ENCODE measurements at regions not wholly inside any gene's neighbourhood (a gene's known extent, or its start where the extent isn't known, plus 50 kb on each side); places are given as distances from the start of the nearest gene placed in this dataset.

DNA sequence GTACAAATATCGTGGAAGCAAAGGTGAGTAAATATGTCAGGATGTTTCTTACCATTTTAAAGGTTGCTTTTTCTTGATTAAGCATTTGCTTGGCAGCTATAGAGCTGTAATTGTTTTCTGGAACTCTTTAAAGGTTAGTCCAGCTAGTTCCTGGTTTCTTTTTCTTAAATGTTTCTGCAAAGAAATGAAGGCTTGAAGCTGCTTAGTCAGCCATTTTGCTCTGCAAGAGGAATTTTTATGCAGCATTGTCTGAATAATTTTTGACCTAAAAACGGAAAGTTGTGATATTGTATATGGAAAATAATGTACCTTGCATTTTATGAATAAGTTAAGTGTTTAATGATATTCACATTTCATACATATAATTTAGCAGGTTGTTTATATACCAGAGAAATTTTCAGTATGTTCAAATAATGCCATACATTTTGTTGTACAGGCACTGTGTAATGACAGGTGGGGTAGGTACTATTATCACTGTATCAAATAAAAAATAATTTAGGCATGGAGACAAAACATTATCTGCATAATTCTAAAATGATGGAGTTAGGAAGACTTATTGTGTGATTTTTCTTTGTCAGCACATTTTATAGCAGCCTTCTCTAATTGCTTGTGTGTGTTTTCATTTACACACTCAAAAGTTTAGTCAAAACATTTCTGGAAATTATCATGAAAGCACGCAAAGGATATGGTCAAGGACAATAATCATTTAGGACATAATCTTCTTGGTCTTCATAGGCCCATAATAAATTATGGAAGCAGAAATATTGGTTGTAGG is 624.4 kb downstream of the NCAM2 start:
- Histone ChIP-seq H3K27me3 (no peaks in the 10 kb centered on the region), H3K36me3 (no peaks in the 10 kb centered on the region), H3K27ac (no peak overlapping the region), H3K4me1 (no peaks in the 10 kb centered on the region), H3K4me3 (no peak overlapping the region), H3K9me3 (no peaks in the 10 kb centered on the region)
- no peak for DNase-seq
- 27% methylated on average over 3 of the region's 3 CpGs for WGBS (ENCODE audit: insufficient coverage, low coverage, low lambda C conversion rate, missing lambda C conversion rate)
- no peak for ATAC-seq
- intact Hi-C loops (cut with DNase I) = no loop called here
- no peak for TF ChIP-seq POLR2A (IDR thresholded peaks at IDR 0.05)
- TF ChIP-seq, protein P1, sequence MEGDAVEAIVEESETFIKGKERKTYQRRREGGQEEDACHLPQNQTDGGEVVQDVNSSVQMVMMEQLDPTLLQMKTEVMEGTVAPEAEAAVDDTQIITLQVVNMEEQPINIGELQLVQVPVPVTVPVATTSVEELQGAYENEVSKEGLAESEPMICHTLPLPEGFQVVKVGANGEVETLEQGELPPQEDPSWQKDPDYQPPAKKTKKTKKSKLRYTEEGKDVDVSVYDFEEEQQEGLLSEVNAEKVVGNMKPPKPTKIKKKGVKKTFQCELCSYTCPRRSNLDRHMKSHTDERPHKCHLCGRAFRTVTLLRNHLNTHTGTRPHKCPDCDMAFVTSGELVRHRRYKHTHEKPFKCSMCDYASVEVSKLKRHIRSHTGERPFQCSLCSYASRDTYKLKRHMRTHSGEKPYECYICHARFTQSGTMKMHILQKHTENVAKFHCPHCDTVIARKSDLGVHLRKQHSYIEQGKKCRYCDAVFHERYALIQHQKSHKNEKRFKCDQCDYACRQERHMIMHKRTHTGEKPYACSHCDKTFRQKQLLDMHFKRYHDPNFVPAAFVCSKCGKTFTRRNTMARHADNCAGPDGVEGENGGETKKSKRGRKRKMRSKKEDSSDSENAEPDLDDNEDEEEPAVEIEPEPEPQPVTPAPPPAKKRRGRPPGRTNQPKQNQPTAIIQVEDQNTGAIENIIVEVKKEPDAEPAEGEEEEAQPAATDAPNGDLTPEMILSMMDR (IDR thresholded peaks at IDR 0.05) = no peak

DNA sequence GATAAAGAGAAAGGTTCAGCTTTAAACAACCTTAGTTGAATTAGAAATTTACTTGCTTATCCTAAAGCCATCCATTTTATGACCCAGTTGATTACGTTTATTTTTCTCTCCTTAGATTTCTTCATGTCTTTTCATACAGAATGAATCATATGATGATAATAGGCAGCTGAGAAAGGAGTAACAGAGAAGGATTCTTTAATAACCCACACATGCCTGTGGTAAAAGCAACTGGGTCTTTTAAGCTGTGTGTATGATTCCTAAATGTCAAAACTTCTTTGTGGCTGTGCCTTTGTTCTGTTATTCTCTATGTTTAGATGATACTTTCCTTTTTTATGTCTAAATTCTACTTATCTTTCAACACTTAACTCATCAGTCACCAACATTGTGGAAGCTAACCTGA is 626.5 kb downstream of the NCAM2 start:
- TF ChIP-seq POLR2A (IDR thresholded peaks at IDR 0.05) = no peak
- TF ChIP-seq, protein P1 (IDR thresholded peaks at IDR 0.05) = no peak
- Histone ChIP-seq H3K27ac (no peak overlapping the region), H3K4me1 (no peaks in the 10 kb centered on the region), H3K36me3 (no peaks in the 10 kb centered on the region), H3K4me3 (no peak overlapping the region), H3K9me3 (no peaks in the 10 kb centered on the region), H3K27me3 (no peaks in the 10 kb centered on the region)
- ATAC-seq (no peak), DNase-seq (no peak)
- intact Hi-C loops (cut with DNase I) = no loop called here
- WGBS (ENCODE audit: insufficient coverage, low coverage, low lambda C conversion rate, missing lambda C conversion rate) = 24% methylated on average over 1 of the region's 1 CpG

DNA sequence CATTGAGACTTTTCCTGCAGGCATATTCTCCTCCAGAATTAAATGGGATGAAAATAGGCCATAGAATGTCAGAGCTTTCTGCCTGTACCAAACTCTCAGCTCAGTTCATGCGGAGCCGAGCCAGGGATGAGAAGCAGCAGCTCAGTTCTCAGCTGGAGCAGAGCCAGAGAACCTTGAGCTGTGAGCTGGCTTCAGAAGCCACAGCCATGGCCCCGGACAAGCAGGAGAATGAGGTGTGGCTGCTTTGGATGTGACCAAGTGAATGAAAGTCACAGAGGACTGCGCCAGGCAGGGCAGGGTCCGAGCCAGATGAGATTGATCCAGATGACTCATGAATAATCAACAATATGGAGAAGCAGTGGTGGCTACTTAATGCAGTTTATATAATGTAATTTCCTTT is 633.8 kb downstream of the NCAM2 start:
- no peaks in the 10 kb centered on the region for H3K36me3 ChIP-seq
- H3K4me3 ChIP-seq = no peak overlapping the region
- ATAC-seq = no peak
- no peaks in the 10 kb centered on the region for H3K27me3 ChIP-seq
- 47% methylated on average over 5 of the region's 5 CpGs for WGBS (ENCODE audit: insufficient coverage, low coverage, low lambda C conversion rate, missing lambda C conversion rate)
- DNase-seq = no peak
- intact Hi-C loops (cut with DNase I) = no loop called here
- TF ChIP-seq, protein P1 (IDR thresholded peaks at IDR 0.05) = no peak
- no peak for TF ChIP-seq POLR2A (IDR thresholded peaks at IDR 0.05)
- H3K9me3 ChIP-seq = no peaks in the 10 kb centered on the region
- H3K27ac ChIP-seq = no peak overlapping the region
- no peaks in the 10 kb centered on the region for H3K4me1 ChIP-seq

DNA sequence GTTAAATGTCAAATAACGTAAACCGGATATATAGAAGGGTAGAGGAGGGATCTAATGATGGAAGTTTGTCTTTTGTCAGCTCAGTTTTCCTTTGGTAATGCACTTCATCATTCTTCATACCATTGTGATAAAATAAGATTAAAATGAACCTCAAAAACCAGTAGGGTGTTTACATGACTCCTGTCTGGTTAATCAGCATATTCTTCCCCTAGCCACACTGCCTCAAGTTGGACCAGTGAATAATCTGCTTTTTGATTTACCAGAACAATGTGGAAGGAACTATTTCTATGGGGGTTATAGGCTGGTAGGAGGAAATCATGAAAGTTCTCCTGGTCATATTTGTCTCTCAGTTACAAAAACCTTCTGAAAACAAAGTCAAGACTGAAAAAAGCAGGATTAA is 634.7 kb downstream of the NCAM2 start:
- ATAC-seq = no peak
- Histone ChIP-seq H3K27me3 (no peaks in the 10 kb centered on the region), H3K27ac (no peak overlapping the region), H3K4me3 (no peak overlapping the region), H3K4me1 (no peaks in the 10 kb centered on the region), H3K36me3 (no peaks in the 10 kb centered on the region), H3K9me3 (no peaks in the 10 kb centered on the region)
- WGBS (ENCODE audit: insufficient coverage, low coverage, low lambda C conversion rate, missing lambda C conversion rate) = 45% methylated on average over 2 of the region's 2 CpGs
- TF ChIP-seq, protein P1 (IDR thresholded peaks at IDR 0.05) = no peak
- no peak for TF ChIP-seq POLR2A (IDR thresholded peaks at IDR 0.05)
- intact Hi-C loops (cut with DNase I) = no loop called here
- no peak for DNase-seq

Measured in right lobe of liver (tissue), 6 donors.